HEK293T (cell line): ENCODE measurements at regions not wholly inside any gene's neighbourhood (a gene's known extent, or its start where the extent isn't known, plus 50 kb on each side); places are given as distances from the start of the nearest gene placed in this dataset.

ENCODE experiments used
- CTCF ChIA-PET: fragments of 350-600 bp; formaldehyde crosslinking; extraction: SDS; loops from one replicate; lab custom pipeline; 2021; ENCODE audit warnings: antibody characterized with exemption, inconsistent platforms; lab: Yijun Ruan, JAX
- POLR2A ChIA-PET: fragments of 350-600 bp; formaldehyde crosslinking; extraction: SDS; loops from one replicate; lab custom pipeline; 2020; ENCODE audit warnings: antibody characterized with exemption, inconsistent platforms; lab: Yijun Ruan, JAX
- DNase-seq: peaks from one replicate; pipeline ENCODE4 v3.0.0; 2012; ENCODE audit warnings: mixed read lengths; ENCODE audit errors: extremely low spot score
- ARNT ChIP-seq: fragments of 450-650 bp; IDR thresholded peaks from 2 replicates; pipeline ENCODE4 v1.6.1; 2017; ENCODE audit warnings: mild to moderate bottlenecking
- BHLHE40 ChIP-seq: fragments of 450-650 bp; IDR thresholded peaks from 2 replicates; pipeline ENCODE4 v1.6.1; 2016; ENCODE audit warnings: mild to moderate bottlenecking, moderate library complexity, borderline replicate concordance
- CTBP1 ChIP-seq: fragments of 450-650 bp; IDR thresholded peaks from 2 replicates; pipeline ENCODE4 v1.6.1; 2016; ENCODE audit warnings: borderline replicate concordance
- ELF4 ChIP-seq: fragments of 450-650 bp; IDR thresholded peaks from 2 replicates; pipeline ENCODE4 v1.6.1; 2017; ENCODE audit warnings: antibody characterized with exemption
- FOXA1 ChIP-seq: fragments of 450-650 bp; IDR thresholded peaks from 2 replicates; pipeline ENCODE4 v1.6.1; 2016; ENCODE audit warnings: mild to moderate bottlenecking
- FOXK2 ChIP-seq: fragments of 450-650 bp; IDR thresholded peaks from 2 replicates; pipeline ENCODE4 v1.6.1; 2016; ENCODE audit warnings: mild to moderate bottlenecking
- FOXM1 ChIP-seq: fragments of 450-650 bp; IDR thresholded peaks from 2 replicates; pipeline ENCODE4 v1.6.1; 2017; ENCODE audit warnings: mild to moderate bottlenecking, borderline replicate concordance
- HDGF ChIP-seq: fragments of 450-650 bp; IDR thresholded peaks from 2 replicates; pipeline ENCODE4 v1.6.1; 2017; ENCODE audit warnings: antibody characterized with exemption, borderline replicate concordance
- L3MBTL2 ChIP-seq: fragments of 450-650 bp; conservative IDR thresholded peaks from 2 replicates; pipeline ENCODE4 v1.6.1; 2016; ENCODE audit warnings: mild to moderate bottlenecking
- LEF1 ChIP-seq: fragments of 450-650 bp; IDR thresholded peaks from 2 replicates; pipeline ENCODE4 v1.6.1; 2017; ENCODE audit warnings: mild to moderate bottlenecking, borderline replicate concordance
- NFRKB ChIP-seq: fragments of 450-650 bp; IDR thresholded peaks from 2 replicates; pipeline ENCODE4 v1.6.1; 2016; ENCODE audit warnings: mild to moderate bottlenecking, moderate library complexity
- PKNOX1 ChIP-seq: fragments of 450-650 bp; IDR thresholded peaks from 2 replicates; pipeline ENCODE4 v1.6.1; 2016
- SP1 ChIP-seq: fragments of 450-650 bp; IDR thresholded peaks from 2 replicates; pipeline ENCODE4 v1.6.1; 2017
- SUZ12 ChIP-seq: fragments of 450-650 bp; IDR thresholded peaks from 2 replicates; pipeline ENCODE4 v1.6.1; 2016; ENCODE audit warnings: mild to moderate bottlenecking
- TARDBP ChIP-seq: fragments of 450-650 bp; IDR thresholded peaks from 2 replicates; pipeline ENCODE4 v1.6.1; 2016
- ZNF384 ChIP-seq: fragments of 450-650 bp; IDR thresholded peaks from 2 replicates; pipeline ENCODE4 v1.6.1; 2016

GRCh38 chr1:96481409-96481808 is 240.2 kb upstream of the PTBP2 start:
- POLR2A ChIA-PET, result no interaction called here
- DNase-seq, result no peak
- CTCF ChIA-PET, result no interaction called here
- TF ChIP-seq L3MBTL2 (no peak), TARDBP (no peak), NFRKB (no peak), ZNF384 (no peak), CTBP1 (no peak), HDGF (no peak), ELF4 (no peak), FOXK2 (no peak), BHLHE40 (no peak), SP1 (no peak), PKNOX1 (no peak), LEF1 (no peak), FOXM1 (no peak), FOXA1 (no peak), SUZ12 (no peak), ARNT (no peak)

GRCh38 chr1:96482616-96483015 is 239.0 kb upstream of the PTBP2 start:
- no peak for DNase-seq
- POLR2A ChIA-PET, result no interaction called here
- TF ChIP-seq CTBP1, result no peak
- TF ChIP-seq L3MBTL2, result no peak
- no peak for TF ChIP-seq SP1
- TF ChIP-seq SUZ12, result no peak
- no peak for TF ChIP-seq ARNT
- TF ChIP-seq NFRKB, result no peak
- no peak for TF ChIP-seq LEF1
- no peak for TF ChIP-seq TARDBP
- no peak for TF ChIP-seq FOXA1
- TF ChIP-seq HDGF, result no peak
- no peak for TF ChIP-seq FOXK2
- no peak for TF ChIP-seq ZNF384
- TF ChIP-seq PKNOX1, result no peak
- no peak for TF ChIP-seq BHLHE40
- no peak for TF ChIP-seq ELF4
- TF ChIP-seq FOXM1, result no peak
- CTCF ChIA-PET, result no interaction called here

- TF ChIP-seq LEF1 (no peak), TARDBP (no peak), FOXM1 (no peak)
- DNase-seq, result no peak
- ChIA-PET CTCF (interaction anchor here (0.6 kb wide), 1 partner anchor 363 kb away, joined by 5 read pairs; no protein-coding TSS in a partner anchor), POLR2A (no interaction called here)
Measured at GRCh38 chr1:96487394-96487793, 234.2 kb upstream of the PTBP2 start.

GRCh38 chr1:96487971-96488370 is 233.6 kb upstream of the PTBP2 start:
- ChIA-PET POLR2A (no interaction called here), CTCF (no interaction called here)
- no peak for DNase-seq
- no peak for TF ChIP-seq CTBP1
- no peak for TF ChIP-seq FOXK2
- no peak for TF ChIP-seq ZNF384
- no peak for TF ChIP-seq BHLHE40
- no peak for TF ChIP-seq FOXM1
- TF ChIP-seq SP1, result no peak
- TF ChIP-seq HDGF, result no peak
- TF ChIP-seq NFRKB, result no peak
- no peak for TF ChIP-seq FOXA1
- TF ChIP-seq ELF4, result no peak
- TF ChIP-seq PKNOX1, result no peak
- no peak for TF ChIP-seq ARNT
- TF ChIP-seq SUZ12, result no peak
- TF ChIP-seq TARDBP, result no peak
- TF ChIP-seq L3MBTL2, result no peak
- TF ChIP-seq LEF1, result no peak

- POLR2A ChIA-PET, result no interaction called here
- no peak for DNase-seq
- no peak for TF ChIP-seq LEF1
- TF ChIP-seq CTBP1, result no peak
- TF ChIP-seq FOXK2, result no peak
- TF ChIP-seq SP1, result no peak
- no peak for TF ChIP-seq ARNT
- TF ChIP-seq PKNOX1, result no peak
- no peak for TF ChIP-seq FOXA1
- no peak for TF ChIP-seq TARDBP
- TF ChIP-seq BHLHE40, result no peak
- TF ChIP-seq FOXM1, result no peak
- no peak for TF ChIP-seq SUZ12
- no peak for TF ChIP-seq L3MBTL2
- no peak for TF ChIP-seq ELF4
- TF ChIP-seq NFRKB, result no peak
- TF ChIP-seq ZNF384, result no peak
- TF ChIP-seq HDGF, result no peak
- CTCF ChIA-PET, result no interaction called here
Measured at GRCh38 chr1:96488777-96489176, 232.8 kb upstream of the PTBP2 start.

- ChIA-PET POLR2A (no interaction called here), CTCF (no interaction called here)
- DNase-seq, result peak; percentile 26
- no peak for TF ChIP-seq TARDBP
- TF ChIP-seq PKNOX1, result no peak
- TF ChIP-seq ELF4, result no peak
- TF ChIP-seq BHLHE40, result no peak
- no peak for TF ChIP-seq CTBP1
Measured at GRCh38 chr1:96492236-96492635, 229.3 kb upstream of the PTBP2 start.
